NCI-H510A treated with DMSO at 0.1 percent for 48 hours (cell line): ENCODE measurements at regions not wholly inside any gene's neighbourhood (a gene's known extent, or its start where the extent isn't known, plus 50 kb on each side); places are given as distances from the start of the nearest gene placed in this dataset.

Experiments used
- DNase-seq: peaks from one replicate; lab custom pipeline; 2025; lab: John Stamatoyannopoulos, UW

DNA sequence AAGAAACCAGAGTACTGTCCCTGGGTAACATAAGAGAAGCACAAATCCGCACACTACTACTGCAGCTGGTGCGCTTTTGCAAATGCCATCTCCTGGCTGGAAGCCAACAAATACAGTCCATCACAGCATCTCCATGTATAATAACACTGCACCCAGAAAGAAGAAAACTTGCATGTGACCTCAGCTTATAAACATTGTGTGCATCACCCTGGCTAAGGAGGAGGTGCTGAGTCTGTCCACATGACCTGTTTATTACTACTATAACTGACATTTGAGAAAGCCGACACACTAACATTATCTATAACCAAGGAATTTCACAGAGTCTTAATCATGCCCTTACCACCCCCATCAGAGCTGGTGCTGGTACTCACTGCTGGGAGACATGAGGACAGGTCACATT, 516.8 kb downstream of the CFAP47 start:
- DNase-seq = no peak

DNA sequence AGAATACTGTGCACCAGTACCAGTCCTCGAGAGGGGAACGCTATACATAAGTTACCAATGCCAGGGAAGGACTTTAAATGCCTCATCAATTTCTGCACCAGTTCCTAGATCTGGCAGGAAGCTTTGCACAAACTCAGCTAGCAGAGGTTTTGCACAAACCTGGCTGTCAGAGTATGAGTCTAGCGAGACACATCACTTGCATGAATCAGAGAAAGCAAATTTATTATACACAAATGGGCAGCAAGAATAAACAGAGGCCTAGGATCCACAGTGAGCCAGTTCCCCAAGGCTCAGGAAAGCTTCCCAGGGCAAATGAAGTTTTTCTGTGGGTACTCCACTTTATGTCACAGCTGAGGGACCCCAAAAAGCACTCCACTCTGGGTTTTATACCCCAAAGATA, 523.5 kb downstream of the CFAP47 start:
- DNase-seq = no peak

DNA sequence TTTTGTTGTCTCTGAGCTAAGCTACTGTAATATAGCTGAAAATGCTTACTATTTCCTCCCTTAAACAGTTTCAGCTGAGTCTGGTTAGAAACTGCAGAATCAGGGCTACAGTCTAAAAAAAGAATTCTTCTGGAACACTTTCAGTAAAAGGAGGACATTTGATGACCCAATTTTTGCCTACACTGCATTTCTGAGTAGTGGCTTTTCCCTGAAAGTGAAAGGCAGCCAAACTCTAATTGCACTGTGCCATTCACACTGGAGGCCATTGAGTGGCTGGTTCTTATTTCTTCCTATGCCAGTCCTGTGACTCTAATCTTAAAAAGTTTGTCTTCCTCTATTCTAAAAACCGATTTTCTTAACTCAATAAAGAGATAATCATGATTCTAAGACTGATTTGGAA, 526.0 kb downstream of the CFAP47 start:
- no peak for DNase-seq

DNA sequence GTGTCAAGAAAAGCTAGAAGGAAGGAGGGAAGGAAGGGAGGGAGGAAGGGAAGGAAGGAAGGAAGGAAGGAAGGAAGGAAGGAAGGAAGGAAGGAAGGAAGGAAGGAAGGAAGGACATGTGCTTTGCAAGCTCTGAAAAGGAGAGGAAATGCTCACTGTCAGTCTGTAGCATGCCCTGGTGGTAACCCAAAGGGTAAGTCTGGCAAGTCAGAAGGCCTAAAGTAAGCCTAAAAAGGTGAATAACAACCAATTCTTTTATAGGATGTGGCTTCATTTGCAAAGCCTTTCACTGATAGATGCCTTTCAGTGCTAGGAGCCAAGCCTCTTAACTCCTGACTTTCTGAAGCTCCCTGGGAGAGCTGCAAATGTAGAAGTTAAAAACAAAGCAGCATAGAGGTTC, 542.6 kb downstream of the CFAP47 start:
- DNase-seq = no peak

DNA sequence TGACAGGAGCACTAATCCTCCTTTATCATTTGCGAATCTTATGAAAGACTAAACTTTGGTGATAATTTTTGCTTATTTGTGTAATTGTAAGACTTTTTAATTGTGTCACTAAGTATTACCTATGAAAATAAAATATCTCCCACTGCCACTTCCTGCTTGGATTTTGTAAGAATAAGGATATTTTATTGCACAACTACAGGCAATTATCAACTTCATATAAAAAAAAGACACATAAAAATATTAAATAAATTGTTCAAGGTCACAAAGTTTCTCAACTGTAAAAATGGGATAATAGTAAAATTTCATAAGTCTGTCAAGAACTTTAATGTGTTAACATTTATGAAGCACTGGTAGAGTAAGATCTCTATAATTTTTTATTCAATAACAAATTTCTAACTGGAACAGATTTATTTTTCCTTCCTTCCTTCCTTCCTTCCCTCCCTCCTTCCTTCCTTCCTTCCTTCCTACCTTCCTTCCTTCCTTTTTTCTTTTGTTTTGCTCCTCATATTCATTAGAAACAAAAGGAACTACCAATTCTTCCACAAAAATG, 527.6 kb upstream of the FAM47C start:
- no peak for DNase-seq

DNA sequence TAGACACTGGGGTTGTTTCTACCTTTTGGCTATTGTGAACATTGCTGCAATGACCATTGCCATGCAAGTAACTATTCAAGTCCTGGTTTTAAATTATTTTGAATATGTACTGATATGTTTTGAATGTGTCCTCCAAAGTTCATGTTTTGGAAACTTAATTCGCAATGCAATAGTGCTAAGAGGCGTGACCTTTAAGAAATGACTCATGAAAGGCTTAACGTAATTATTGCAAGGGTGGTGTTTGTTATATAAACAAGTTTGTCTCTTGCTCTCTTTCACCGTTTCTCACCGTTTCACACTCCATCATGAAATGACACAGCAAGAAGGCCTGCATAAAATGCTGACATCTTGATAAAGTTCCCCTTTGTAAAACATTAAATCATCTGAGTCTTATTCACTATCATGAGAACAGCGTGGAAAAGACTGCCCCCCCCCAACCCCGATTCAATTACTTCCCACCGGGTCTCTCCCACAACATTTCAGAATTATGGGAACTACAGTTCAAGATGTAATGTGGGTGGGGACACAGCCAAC, 506.9 kb upstream of the FAM47C start:
- DNase-seq = no peak

DNA sequence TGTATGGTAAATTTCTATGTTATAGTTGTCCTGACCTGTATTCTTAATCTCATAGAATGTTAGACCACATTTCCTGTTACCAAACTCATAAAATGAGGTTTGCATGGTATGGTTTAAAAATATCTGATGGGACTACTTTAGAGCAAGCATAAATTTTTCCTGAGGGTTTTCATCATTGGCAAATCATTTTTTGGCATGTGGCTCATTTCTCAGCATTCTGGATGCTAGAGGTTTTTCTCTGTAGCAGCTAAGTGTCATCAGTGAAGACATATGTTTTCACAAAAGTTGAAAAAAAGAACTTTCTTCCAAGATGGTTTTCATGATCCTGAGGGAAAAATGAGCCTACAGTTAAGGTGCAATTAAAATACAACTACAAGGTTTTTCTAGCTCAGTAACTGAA, 503.5 kb upstream of the FAM47C start:
- no peak for DNase-seq

DNA sequence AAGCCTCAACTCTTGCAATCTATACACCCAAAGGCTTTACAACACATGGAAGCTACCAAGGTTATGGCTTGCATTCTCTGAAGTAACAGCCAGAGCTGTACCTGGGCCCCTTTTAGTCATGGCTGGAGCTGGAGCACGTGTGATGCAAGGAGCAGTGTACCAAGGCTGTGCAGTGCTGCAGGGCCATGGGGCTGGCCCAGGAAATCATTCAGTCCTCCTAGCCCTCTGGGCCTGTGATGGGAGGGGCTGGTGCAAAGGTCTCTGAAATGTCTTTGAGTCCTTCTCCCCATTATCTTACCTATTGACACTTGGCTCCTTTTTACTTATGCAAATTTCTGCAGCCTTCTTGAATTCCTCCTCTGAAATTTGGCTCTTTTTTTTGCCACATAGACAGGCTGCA, 500.1 kb upstream of the FAM47C start:
- DNase-seq = no peak

DNA sequence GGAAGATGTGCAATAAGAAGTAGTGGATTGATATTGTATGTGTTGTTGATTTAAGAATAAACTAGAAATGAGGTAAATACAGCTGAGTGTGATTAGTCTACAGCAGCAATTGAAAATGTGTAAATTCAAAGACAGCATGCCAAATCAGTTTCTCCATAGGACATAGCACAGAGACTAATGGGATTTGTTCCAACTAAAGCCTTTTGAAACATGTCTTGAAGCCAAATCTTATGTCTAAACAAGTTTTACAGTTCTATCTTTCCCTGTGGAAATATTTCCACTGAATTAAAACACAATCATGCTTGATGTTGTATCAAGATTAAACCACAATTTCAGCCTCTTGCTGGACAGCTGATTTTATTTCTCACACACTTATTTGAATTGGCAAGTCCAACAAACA, 497.4 kb upstream of the FAM47C start:
- no peak for DNase-seq

DNA sequence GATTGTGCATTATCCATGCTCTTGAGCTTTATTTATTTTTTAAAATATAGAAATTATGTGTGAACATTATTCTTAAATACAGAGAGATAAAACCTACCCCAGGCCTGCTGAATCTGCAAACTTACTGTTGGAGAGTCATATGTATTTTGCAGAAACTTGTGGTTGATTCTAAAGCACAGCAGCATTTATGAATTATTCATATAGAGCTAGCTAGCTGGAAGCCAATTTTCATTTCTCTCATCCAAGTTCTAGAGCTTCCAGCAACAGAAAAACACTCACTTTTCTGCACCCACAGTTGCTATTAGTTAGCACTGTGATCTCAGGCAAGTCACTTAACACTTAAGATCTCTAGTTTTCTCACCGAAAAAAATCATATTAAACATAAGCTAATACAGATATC, 479.5 kb upstream of the FAM47C start:
- DNase-seq = no peak

DNA sequence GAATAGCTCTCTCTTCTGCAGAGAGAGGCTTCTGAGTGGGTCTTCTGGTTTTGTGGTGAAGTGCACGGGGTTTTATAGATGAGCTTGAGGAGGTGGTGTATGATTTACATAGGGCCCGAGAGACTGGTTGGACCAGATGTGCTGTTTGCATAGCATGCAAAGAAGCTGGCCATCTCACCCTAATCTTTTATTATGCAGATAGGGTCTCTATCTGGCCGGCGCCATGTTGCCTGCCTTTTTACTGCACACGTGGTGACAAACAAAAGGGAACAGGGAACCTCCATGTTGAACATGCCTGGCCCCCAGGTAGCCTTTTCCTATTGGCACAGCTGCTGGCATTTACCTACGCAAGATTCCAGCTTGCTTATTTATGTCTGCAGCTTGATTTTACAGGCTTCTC, 473.3 kb upstream of the FAM47C start:
- DNase-seq = peak; percentile 16

DNA sequence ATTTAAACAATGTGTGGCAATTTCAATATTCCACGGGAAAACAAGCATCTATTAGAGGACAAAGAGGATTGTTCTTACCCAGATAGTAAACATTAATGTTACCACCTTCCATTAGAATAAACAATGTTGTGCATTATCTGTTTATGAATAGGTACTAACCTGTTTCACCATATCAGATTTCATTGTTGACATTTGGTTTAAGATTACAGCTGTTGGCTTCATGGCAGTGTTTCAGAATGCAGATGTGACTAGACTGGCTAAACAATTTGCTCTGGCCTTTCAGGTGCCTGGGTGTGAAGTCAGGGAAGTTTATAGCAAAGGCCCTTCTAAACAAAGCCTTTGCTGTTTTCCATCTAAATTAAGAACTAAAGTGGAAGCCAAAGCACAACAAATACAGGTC, 464.7 kb upstream of the FAM47C start:
- peak; percentile 58 for DNase-seq

DNA sequence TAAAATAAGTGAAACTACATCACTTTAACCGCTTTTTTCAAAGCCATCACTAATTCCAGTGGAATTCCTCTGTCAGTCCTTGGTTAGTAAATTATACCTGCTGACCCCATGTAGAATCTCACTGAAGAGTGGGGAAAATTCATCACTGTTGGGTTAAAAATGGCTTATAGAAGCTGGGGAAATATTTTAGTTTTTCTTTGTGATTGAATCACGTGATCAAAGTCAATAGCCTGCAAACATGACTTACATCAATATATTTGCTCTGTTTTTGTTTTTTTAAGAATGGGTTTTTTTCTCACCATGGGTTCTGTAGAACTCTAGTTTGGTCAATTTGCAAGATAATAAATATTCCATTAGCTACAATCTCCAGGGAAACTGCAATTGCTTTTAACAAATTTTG, 445.2 kb upstream of the FAM47C start:
- DNase-seq = no peak

DNA sequence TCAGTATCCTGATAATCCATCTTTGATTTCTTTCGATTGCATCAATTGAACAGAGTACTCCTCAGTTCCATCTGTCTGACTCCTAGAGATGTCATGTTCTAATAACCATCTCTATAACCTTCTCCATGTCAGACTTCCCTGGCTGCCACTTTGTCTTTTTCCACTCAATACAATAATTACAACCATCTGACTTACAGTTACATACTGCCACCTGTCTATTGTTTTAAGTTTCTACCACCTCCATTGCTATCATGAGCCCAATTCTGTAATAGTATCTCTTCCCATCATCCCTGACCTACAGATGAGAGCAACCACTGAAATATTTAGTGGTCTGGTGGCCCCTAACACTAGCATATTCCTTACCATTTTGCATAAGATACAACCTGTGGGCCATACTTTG, 439.2 kb upstream of the FAM47C start:
- DNase-seq = peak; percentile 45

DNA sequence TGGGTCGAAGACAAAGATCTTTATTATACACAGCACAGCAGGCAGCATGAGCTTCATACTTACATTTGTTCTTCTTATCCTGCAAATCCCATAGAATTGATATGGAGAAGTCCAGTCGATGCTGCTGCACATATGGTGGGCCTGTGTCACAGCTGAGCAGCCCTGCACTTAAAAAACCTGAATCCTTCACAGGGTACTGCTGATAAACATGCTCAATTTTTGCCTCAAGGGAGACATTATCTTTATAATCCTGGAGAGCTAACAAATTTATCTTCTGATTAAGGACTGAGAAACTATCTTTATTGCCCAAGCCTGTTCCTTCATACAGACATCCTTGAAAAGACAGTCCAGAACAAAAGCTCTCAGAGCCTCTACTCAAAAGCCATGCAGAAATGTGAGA, 434.4 kb upstream of the FAM47C start:
- DNase-seq = no peak

DNA sequence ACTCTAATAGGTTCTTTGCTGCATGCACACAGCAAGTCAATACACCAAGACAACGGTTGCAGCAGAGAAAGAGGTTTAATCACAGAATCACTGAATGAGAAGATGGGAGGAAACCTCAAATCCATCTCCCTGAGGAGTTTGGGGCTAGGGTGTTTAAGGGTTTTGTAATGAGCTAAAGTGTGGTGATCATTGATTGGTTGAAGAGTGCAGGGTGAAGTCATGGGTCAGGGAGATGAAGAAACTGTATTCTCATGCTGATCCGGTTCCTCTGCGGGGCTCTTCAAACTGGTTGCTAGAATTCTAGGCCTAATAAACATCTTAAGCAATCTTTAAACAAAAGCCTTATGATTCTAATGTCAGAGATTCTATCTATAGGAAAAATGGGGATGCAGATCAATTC, 432.5 kb upstream of the FAM47C start:
- DNase-seq = no peak

DNA sequence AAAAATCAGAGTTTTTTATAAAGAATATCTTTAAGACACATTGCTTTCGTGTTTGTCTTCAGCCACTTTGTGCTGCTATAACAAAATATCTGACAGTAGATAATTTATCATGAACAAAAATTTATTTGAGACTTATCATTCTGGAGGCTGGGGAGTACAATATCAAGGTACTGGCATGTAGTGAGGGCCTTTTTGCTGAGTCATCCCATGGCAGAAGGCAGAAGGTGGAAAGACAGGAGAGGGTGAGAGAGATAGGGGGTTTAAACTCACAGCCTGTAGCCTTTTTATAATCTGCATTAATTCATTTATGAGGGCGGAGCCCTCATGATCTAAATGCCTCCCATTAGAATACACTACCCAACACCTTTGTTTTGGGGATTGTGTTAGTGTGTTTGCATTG, 431.2 kb upstream of the FAM47C start:
- no peak for DNase-seq

DNA sequence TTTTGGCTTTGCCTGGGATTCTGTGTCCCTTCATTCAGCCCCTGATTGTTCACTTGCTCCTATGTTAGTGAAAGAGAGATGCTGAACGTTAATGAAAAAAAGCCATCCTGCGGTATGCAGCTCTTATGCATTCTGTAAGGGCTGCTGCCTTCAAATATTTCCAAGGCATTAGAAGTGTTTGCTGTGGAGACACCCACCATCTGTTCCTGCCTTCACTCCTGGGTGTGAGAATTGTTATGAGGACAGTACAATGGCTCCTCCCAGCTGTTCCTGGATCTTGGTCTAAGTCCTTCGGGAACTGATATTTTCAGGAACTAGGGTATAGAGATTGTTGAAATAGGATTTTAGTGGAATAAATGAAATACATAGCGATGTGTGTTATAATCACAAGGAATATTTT, 427.1 kb upstream of the FAM47C start:
- DNase-seq = no peak

DNA sequence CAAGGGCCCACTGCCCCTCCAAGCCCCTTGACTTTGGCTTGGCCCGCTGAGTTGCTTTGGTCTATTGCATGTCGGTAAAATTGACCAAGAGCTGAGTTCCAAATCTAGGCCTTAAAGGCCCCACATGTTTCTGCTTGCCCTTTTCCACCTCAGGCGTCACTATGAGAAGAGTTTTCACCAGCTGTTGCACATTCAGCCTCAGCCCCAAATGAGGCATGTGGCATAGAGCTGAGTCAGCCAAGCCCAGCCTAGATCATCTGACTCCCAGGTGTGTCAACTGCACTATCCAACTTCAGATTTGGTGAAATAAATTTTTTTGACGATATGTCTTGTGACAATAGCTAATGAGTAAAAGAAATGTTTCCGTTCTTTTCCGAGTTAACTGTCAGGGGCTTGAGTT, 424.5 kb upstream of the FAM47C start:
- DNase-seq = no peak

DNA sequence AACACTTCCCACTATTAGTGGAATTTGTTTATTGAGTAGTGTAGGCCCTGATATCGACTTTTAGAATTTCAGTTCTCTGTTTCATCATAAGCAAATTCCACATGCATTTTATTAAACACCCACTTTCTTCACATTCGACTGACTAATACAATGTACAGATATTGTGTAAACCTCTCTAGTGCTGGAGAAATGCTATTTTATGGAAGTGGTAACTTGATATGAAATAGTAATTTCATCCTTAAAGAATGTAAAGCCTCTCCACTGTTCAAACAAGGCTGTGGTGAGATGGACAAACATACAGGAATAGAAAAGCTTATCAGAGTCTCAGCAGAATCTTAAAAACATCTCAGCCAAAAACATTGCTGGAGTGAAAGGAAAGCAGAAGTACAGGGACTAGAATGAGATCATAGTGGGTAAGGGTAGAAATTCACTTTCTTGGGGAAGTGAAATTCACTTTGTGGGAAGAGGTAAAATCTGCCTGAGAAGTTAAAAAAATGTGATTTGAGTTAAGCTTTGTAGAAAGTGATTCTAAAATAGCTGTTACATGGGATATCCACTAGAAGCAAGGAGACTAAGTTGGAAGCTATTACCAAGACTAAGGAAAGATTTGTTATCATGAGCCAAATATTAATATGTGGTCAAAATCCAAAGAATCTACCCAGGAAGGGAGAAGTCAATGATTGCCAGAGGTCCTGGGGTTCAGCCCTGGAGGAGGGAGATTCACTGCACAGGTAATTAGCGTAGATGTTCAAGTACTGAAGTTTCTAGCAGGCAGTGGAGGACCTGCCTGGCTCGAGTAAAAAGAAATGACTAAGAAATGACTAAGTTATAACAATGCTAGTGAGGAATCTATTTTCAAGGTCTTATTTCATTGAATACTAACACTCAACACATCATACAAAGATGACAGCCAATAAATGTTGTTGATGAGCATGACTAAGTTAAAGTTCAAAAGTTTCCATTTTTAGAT, 398.3 kb upstream of the FAM47C start:
- no peak for DNase-seq

DNA sequence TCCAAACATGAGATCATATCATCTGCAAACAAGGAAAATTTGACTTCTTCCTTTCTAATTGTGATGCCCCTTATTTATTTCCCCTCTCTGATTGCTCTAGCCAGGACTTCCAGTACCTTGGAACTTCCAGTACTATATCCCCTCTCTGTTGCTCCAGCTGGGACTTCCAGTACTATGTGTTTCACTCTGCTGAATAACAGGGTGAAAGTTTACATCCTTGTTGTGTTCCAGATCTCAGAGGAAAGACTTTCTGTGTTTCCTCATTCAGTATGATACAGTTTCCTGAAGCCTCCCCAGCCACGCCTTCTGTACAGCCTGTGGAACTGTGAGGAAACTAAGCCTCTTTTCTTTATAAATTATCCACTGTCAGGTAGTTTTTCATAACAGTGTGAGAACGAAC, 381.3 kb upstream of the FAM47C start:
- DNase-seq = no peak

DNA sequence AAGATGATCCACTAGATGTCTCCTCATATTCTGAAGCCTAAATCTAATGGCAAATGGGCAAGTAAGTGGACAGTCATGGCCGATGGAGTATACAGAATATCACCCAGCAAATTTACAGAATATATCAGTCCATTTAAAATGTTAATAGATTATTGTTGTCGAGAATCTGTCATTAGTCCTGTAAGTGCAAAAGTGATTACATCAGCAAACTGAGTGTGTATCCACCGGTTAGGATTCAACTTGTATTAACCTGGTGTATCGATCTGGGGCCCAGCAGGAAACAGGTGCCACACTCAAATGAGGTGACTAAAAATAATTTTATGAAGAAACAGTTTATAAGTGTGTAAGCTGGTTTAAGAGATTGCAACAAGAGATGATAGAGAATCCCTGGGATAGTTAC, 367.9 kb upstream of the FAM47C start:
- DNase-seq = no peak

DNA sequence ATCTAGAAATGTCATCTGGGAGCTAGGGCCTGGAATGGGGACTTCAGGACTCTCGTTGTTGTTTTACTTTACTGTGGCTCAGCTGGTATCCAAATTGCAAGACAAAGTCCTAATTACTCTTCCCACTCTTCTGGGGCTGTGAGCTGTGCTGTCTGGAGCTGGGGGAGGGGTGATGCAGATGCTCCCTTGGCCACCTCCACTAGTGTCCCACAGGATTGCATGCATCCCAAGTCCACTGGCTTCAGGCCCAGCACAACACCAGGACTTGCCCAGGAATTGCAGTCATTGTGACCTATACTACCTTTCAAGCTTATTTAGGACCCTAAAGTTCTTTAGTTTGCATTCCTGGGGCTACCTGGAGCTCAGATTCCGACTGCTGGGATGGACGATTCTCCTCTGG, 366.1 kb upstream of the FAM47C start:
- no peak for DNase-seq

DNA sequence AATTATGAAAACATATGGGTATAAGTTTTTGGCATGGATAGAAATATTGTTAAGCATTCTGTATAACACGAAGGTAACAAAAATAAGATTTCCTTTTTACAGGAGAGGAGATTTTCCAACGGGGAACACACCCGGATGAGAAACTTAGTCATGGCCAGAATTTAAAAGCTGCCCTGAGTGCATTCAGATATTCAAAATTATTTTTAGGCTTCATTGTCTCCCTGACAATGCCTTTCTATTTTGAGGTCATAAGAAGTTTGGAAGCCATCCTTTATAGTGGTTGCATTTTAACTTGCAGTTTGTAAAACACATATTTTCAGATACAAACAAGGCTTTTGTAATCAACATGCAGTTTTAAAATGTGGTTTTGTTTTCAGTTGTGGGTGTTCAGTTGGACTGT, 357.5 kb upstream of the FAM47C start:
- no peak for DNase-seq
